ENCODE measurements at regions not wholly inside any gene's neighbourhood (a gene's known extent, or its start where the extent isn't known, plus 50 kb on each side); places are given as distances from the start of the nearest gene placed in this dataset.
"Not testable (repeated sequence)": the region's sequence is repeated elsewhere in the genome, so short reads cannot be mapped to it uniquely, and the experiment has no call there.

DNA sequence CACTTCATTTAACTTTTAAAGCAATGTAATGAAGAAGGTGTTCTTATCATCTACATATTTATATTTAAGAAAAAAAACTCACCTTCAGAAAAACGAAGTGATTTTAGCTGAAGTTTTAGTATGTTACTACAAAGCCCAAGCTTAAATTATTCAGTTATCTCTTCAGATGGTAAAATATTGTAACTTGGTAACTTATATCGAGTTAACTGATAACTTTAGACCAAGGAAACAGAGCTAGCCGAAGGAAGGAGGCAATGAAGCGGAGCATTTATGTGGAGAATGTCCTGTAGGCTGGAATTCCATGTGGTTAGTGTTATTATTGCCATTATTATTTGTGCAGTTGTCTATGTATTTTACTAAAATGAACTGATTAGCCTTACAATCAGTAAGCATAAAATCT is 1102.1 kb upstream of the LCORL start:
- no peak for DNase-seq

DNA sequence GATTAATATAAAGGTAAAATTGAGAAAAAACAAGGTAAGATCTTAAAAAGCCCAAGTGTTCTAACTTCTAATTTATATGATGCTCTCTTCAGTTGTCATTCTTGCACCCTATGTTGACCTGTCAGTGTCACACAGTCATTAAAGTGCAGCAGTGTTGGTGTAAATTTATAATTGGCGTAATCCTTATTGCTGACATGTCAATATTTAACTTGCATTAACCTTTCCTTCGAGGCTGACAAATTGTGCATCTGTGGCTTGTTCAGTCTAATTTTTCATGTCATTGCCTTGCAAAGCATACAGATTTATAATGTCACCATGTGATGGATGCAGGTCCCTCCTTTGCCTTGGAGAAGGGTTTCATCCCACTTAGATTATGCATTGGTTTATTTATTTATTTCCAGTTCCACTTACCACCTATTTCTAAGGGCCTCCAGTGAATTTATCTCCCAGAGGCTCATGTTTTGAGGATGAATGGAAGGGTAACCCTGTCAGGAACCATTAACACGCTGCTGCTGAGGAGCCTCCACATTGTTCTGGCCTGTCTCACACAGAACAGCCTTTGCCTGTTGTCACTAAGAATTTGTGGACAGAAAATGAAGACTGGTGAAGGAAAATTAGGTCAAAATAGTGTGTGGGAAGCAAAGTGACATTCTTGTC is 1098.5 kb upstream of the LCORL start:
- DNase-seq = no peak

DNA sequence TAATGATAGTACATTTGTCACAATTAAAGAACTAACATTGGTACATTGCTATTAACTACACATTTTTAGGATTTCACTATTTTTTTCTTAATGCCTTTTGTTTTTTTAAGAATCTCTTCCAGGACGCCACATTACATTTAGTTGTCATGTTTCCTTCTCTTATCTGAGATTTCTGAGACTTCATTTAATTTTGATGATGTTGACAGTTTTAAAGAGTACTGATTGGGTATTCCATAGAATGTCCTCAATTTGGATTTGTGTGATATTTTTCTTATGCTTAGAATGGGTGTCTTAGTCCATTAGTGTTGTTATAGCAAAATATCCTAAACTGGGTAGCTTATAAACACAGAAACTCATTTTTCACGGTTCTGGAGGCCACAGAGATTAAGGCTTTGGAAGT is 1095.5 kb upstream of the LCORL start:
- DNase-seq = no peak

DNA sequence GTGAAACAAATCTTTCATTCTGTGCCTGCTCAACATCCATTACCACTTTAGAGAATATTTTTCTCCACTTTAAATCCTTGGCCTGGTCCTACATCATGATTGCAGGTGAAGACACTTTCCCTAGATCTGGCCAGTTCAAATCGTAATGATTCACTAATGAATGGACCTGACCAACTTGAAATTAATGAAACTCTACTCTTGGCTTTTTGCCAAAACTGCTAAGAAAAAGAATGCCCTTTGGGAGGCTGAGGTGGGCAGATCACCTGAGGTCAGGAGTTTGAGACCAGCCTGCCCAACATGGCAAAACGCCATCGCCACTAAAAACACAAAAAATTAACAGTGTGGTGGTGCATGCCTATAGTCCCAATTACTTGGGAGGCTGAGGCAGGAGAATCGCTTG is 1082.6 kb upstream of the LCORL start:
- no peak for DNase-seq

DNA sequence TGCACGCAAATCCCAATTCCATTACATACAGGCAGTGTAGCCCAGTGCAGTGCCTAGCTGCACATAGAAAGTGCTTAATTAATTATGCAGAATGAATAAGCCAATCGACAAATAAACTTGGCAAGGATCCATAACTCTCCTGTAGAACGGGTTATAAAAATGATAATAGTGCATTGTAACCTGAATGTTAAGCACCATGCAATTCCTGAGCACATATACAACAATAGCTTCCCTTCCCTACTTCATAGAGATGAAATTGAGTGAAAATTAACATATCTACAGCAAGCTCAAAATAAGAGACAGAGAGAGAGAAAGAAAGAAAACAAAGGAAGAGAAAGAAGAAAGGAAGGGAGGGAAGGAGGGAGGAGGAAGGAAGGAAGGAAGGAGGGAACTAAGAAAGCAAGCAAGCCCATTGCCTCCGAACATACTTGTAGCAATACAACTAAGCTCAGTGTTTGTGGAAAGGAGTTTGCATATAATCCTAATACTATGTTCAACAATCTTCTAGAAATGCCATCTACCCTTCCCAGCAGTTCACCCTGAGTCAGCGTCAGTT is 1074.0 kb upstream of the LCORL start:
- DNase-seq = no peak

DNA sequence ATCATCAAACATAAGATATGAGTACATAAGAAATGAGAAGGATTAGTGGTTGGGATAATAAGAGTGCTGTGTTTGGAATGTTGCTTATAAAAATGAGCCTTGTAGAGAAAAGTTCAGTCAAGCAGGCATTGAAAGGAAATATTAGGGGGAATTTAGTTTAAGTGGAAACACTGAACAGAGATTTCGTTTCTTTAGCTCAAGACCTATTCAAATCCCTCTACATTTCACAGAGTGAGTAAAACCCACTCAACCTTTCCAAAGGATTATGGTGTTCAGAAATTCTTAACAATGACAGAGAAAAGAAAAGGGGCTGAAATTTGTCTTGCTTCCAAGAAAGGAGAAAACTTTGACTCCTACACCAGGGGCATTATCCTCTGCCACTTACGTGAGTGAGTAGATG is 1072.4 kb upstream of the LCORL start:
- no peak for DNase-seq

DNA sequence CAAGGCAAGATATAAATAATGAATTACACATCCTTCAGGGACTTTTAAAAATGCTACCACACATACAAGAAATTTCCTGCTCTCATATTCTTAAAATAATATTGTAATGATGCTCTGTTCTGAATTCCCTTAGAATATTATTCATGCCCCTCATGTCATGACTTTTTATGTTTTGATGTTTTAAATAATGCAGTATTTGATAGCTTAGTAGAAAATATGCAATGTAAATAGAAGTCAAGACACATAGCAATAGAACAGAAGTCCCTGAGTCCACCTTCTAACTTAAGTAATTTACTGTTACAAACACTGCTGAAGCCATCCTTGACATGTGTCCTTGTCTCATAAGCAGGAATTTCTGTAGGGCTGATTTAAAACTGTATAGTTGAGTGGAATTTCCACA is 1071.2 kb upstream of the LCORL start:
- no peak for DNase-seq

DNA sequence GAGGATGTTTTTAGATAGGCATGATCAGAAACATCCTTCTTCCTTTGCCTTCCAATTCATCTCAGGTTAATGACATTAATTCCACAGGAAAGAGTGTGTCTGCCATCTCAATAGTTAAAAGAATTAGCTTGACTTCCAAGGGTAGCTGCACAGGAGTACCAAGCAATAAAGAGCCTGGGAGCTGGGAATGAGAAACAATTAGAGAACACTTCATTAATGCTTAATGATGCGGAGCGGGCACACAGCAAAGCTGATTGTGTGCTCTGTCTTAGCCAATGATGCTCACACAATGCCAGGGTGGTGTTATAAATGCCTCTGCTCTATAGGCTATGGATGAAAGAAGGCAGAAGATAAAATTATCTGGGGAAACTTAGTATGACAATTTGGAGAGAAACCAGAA is 1052.5 kb upstream of the LCORL start:
- DNase-seq = no peak

DNA sequence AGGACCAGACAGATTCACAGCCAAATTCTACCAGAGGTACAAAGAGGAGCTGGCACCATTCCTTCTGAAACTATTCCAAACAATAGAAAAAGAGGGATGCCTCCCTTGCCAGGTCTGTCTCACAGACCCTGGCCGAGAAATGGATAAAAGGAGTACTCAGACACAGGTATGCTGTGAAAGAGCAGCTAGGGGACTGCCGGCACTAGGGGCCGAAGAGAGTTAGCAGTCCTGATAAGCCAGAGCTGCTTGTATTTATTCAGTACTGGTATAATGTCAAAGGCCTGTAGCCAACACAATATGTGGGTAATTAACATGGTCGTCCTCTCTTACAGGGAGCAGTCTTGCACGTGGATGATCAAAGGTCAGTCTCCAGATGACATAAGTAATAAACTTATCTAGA is 1042.1 kb upstream of the LCORL start:
- DNase-seq = no peak

DNA sequence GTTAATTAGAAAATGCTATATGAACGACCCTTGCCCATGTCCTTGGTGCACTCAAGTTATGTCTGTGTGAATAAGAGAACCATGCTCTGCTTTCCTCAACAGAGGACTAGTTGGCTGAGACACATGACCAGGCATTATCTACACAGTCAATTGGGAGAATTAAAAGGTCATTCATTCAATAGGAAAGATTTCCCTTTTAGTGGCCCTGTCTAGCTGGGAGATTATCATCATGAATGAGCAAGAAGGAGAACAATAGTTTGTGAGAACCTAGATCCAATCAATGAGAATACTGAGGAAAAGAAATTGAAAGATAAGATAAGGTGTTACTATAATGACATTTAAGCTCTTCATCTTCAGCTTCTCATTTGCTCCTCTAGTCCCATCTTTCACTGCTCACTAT is 1033.4 kb upstream of the LCORL start:
- no peak for DNase-seq

DNA sequence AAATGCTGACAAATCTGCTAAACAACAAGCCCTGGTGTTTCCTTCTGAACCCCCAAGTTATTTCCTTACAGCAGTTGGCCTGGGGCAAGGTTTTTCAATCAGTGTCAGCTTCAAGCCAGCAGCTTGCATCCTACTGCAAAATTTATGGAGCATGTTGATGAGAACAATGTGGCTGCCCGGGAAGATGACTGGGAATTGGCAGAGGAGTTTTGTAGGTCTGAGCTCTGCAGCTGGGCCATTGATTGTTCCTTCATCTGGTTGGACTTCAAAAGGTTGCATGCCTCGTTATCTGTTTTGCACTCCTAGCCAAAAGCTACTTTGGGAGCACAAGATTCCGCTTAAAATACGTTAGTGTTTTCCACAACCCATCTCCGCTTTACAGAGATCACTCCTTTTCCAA is 1030.3 kb upstream of the LCORL start:
- no peak for DNase-seq

DNA sequence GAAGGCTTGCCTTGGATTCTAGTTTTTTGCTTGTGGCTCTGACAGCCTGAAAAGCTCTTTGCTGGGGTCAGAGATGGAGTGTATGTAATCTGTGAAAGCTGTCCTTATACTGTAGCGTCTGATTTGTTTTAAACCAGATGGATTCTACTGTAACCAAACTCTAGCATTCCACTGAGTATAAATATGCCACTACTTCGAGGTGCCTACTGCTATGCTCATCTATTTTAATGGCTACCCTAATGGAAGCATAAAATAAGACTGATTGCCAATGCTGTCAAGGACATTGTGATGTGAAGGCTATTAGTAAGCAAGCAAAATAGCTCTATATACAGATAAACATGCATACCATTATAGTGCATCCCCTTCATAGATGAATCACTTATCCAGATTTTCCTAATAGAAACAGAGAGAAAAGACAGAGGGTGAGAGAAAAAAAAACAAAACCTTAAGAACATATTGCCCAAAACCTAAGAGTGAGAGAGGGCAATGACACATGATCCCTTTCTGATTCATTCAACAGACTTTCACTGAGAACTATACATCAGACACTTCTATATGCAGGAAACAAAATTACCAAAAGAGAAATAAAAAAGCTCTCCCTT is 1025.8 kb upstream of the LCORL start:
- DNase-seq = no peak

DNA sequence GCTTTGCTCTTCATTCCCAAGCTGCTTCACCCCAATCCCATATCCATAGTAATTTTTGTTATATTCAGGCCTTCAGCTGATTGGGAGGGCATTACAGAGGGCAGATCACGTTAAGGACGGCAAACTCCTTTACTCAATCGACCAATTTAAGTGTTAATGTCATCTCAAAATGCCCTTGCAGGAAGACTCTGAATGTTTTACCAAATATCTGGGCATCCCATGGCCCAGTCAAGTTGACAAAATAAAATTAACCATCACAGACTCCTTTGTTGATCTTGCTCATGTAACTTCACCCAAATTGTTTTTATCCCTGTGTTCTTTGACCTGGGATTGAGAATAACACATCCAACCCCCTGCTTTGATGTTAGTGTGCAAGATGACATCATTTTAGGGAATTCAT is 1018.3 kb upstream of the LCORL start:
- DNase-seq = no peak

DNA sequence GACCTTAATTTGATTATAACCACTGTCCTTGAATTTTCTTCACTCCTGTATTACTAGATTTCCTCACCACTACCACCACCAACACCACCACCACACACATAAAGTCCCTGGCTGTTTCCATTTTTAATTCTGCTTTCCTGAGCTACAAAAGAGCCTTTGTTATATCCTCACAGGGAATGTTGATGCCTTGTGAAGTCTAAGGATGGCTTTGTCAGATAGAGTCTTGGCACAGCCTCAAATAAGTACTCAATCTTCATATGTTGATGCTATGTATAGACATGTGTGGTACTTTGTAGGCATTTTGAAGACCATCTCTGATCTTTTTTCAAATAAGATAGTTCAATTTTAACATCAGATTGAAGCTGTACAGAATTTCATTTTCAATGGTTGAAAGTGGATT is 1016.7 kb upstream of the LCORL start:
- no peak for DNase-seq

DNA sequence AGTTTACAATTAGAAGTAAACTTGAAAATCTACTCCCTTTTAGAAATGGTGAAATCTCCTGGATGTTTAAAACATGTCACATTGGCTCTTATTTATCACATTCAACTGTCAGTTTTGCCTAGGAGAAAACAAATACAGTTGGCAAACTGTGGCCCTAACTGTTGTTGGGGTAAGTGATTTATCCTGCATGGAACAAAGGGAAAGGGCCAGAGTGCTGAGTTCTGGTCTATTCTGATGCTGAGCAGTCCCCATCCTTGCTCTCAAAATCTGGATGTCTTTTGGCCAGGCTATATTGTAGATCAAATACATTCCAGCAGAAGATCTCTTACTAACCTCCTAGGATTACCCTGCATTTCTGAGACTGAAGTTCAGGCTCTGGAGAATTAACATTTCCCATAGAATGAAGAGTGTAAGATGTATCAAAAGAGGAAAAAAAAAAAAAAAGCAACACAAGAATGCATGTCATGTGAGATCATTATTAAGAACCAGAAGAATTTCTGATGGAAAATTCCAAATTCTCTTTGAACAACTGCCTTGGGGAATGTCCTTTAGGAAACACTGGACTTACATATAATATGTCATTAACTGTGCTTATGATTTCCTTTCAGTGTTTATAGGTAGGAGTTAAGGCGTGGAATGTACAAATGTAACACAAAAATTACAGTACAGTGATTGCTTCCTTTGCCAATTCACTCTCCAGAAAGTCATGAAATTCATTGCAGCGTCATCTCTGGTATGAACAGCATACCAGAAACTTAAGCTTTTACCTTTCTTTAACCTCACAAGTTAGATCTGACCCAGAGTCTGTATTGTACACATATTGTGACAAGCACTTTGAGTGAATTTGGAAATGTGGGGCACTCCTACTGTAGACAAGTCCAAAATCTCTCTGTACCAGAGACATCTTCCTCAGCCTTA is 1012.5 kb upstream of the LCORL start:
- DNase-seq = no peak

DNA sequence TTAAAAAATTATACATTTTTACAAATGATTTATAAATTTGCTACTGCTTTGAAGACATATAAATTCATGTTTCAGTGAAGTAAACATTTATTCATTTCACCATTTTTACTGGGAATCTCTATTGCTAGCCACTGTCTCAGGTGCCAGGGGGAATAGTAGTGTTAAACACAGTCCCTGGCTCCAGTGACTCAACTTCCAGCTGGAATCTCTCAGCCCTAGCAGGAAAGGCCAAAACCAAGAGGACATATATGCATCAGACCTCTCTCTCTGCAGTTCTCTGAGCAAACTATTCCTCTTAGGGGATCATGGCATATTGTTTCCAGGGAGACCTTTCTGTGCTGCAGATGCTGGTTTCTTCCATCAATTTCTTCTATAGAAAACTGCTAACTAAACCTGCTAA is 1009.0 kb upstream of the LCORL start:
- DNase-seq = no peak

DNA sequence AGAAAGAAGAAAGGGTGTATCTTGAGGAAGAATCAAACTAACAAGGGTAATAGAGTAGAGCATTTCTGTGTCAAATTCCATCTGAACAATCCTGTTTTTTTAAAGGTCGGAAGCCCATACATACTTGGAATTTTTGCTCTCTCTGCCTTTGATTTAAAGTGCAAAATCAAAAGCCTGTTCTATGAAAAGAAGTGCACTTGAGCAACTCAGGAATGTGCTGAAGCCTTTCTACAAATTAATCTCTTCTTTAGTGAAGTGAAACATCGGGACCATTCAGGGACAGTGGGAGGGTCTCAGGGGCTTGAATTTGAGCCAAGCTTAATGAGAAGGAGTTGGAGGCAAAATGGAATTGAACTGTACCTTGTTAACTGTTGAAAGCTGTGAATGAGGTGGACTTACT is 1008.5 kb upstream of the LCORL start:
- DNase-seq = no peak

DNA sequence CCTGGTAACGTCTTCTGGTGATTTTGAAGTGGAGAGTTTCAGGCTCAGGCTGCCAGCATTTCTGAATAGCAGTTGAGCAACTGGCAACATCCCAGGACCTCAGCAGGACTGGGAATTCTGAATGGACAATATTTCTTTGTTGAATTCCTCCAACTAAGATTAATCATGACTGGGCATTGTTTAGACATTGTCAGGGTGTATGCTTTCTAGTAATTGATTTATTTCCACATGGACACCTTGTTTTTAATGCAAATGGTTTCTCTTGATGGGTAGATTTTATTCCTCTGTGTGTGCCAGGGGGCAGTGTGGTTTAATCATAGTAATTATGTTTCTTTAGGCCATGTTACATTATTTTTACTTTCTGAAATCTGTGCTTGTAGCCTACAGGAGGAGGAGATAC is 1004.7 kb upstream of the LCORL start:
- no peak for DNase-seq

DNA sequence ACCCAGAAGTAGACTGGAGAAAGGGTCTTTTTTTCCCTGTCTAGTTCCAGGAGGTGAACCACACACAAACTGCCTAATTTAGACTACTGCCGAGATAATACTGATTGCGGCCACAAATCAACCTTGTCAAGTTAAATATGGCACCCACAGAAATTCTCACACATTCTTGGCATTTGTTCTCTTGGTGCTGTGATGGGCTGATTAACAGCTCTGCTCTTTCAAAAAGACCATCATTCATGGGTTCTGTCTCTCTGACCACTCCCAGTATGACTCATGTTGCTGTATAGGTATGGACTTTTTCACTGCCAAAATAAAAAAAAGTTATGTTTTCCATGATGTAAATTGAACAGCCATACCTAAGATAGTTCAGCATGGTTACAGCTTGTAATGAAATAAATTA is 1003.5 kb upstream of the LCORL start:
- no peak for DNase-seq

DNA sequence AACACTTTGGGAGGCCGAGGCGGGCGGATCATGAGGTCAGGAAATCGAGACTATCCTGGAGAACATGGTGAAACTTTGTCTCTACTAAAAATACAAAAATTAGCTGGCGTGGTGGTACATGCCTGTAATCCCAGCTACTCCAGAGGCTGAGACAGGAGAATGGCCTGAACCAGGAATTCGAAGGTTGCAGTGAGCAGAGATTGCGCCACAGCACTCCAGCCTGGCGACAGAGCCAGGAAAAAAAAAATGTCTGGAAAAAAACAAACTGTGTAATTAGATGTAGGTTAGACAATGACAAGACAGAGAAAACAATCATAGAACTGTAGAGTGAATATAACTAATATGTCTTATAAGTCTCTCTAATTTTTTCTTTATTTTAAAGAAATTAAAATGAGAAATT is 1002.5 kb upstream of the LCORL start:
- no peak for DNase-seq

DNA sequence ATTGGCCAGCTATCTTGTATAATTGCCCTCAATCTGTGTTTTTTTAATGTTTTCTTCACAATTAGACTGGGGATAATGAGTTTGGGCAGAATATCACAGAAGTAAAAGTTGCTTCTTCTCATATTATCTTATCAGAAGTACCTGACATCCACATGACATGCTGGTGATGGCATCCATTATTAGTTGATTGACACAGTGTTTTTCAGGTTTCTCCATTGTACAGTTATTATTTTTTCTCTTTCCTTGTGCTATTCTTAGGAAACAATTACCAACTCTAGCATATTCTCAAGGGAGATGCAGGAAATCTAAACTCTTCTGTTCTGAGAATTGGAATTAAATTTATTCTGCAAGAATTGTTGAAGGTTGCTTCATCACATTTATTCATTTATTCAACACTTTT is 1000.1 kb upstream of the LCORL start:
- DNase-seq = no peak

DNA sequence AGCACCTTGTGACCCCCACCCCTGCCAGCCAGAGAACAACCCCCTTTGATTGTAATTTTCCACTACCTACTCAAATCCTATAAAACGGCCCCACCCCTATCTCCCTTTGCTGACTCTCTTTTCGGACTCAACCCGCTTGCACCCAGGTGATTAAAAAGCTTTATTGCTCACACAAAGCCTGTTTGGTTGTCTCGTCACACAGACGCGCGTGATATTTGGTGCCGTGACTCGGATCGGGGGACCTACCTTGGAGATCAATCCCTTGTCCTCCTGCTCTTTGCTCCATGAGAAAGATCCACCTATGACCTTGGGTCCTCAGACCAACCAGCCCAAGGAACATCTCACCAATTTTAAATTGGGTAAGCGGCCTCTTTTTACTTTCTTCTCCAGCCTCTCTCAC is 995.0 kb upstream of the LCORL start:
- DNase-seq = not testable (repeated sequence)

DNA sequence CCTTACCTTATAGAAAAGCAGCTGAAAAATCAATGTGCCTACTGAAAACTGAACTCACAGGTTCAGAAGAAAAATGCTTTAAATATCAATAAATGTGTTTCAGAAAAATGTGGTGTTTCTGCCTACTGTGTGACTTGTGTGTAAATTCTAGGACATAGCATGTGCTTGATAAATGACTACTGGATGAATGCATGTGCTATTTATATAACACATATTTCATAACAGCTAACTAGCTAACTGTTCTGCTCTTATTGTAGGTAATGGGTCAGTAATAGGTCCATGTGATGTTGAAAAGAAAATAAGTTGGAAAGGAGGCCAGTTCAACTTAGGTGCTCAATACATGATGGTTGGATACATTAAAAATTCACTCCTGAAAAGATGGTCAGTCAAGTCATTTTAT is 993.0 kb upstream of the LCORL start:
- DNase-seq = no peak

DNA sequence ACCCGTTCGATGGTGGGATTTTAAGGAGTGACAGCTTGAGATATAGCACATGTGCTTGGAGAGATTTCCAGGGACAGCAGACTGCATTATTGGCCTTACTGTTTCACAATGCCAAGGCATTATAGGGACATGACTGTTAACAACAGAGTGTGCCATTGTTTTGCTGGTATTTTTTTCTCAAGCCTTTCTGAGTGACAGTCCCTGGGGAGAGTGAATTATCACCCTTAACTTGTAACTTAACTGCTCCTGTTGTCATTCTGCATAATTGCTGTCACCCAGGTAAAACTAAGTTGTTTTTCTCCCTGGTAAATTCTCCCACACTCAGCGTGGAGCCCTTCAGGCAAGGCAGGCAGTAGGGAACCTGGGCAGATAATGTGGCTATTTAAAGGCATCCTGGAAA is 989.2 kb upstream of the LCORL start:
- no peak for DNase-seq
